Fibroblast of pulmonary artery (primary cell): ENCODE measurements at regions not wholly inside any gene's neighbourhood (a gene's known extent, or its start where the extent isn't known, plus 50 kb on each side); places are given as distances from the start of the nearest gene placed in this dataset.

Source experiments
- DNase-seq: peaks from one replicate; pipeline ENCODE4 v3.0.0-alpha.2; 2010; ENCODE audit warnings: low read depth
- H3K4me3 ChIP-seq: replicated peaks from 2 replicates; pipeline ENCODE4 v1.5.1; 2011; ENCODE audit warnings: low read depth, mild to moderate bottlenecking, control low read depth, low read length, moderate library complexity
- TF ChIP-seq, protein P1 (sequence below): IDR thresholded peaks from 2 replicates; pipeline ENCODE4 v1.5.1; 2011; ENCODE audit warnings: mild to moderate bottlenecking, control low read depth, low read length, inconsistent platforms; ENCODE audit errors: missing control alignments

DNA sequence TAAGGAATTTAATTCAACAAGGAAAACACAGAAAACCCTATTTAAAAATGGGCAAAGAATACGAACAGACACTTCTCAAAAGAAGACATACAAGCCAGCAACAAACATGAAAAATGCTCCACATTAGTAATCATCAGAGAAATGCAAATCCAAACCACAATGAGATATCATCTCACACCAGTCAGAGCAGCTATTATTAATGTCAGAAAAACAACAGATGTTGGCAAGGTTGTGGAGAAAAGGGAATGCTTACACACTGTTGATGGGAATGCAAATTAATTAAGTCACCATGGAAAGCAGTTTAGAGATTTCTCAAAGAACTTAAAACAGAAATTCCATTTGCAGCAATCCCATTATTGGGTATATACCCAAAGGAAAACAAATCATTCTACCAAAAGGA lies 55.2 kb downstream of the GCC1 start:
- TF ChIP-seq, protein P1, sequence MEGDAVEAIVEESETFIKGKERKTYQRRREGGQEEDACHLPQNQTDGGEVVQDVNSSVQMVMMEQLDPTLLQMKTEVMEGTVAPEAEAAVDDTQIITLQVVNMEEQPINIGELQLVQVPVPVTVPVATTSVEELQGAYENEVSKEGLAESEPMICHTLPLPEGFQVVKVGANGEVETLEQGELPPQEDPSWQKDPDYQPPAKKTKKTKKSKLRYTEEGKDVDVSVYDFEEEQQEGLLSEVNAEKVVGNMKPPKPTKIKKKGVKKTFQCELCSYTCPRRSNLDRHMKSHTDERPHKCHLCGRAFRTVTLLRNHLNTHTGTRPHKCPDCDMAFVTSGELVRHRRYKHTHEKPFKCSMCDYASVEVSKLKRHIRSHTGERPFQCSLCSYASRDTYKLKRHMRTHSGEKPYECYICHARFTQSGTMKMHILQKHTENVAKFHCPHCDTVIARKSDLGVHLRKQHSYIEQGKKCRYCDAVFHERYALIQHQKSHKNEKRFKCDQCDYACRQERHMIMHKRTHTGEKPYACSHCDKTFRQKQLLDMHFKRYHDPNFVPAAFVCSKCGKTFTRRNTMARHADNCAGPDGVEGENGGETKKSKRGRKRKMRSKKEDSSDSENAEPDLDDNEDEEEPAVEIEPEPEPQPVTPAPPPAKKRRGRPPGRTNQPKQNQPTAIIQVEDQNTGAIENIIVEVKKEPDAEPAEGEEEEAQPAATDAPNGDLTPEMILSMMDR = no peak
- DNase-seq = no peak
- no peak overlapping the region for H3K4me3 ChIP-seq

DNA sequence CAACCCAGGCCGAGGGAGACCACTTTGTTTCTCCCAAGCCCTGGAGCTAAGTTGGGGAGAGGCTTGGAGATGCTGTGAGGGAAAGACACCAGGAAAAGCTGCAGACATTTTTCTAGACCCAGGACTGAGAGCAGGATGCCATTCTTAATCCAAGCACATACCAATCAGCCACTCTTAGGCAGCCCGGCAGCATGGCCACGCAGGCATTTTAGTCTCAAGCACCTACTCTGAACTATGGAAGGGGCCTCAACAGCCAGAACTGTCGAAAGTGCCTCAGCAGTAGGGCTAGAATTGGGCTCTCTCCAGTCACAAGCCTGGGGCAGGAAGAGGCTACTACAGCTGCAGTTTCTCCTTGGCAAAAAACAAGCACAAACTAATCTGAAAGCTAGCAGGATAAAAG lies 57.8 kb downstream of the GCC1 start:
- DNase-seq = no peak
- H3K4me3 ChIP-seq = no peak overlapping the region
- TF ChIP-seq, protein P1 = no peak

DNA sequence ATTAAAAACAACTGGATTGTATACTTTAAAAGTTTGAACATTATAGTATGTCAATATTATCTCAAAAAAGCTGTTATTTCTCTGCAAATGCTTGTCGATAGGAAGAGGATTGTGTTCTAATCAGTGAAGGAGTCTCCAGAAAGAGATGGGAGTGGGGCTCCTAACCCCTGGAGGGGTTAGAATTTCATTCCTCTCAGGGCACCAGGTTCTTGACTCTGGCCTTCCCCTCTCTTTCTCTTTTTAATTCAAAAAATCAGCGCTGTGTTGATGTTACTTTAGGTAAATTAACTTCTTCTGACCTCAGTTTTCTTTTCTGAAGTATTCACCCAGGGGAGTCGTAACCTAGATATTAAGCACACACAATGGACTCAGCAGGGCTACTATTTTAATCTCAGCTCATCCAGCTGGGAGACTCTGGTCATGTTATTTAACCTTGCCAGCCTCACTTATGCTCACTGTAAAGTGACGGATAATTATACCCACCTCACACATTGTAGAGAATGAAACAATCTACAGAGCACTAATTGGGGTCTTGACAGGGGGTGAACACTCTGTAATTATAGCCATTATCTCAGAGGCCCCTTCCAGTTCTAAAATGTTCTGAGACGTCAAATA lies 59.4 kb downstream of the GCC1 start:
- no peak overlapping the region for H3K4me3 ChIP-seq
- DNase-seq = no peak
- TF ChIP-seq, protein P1 = no peak

DNA sequence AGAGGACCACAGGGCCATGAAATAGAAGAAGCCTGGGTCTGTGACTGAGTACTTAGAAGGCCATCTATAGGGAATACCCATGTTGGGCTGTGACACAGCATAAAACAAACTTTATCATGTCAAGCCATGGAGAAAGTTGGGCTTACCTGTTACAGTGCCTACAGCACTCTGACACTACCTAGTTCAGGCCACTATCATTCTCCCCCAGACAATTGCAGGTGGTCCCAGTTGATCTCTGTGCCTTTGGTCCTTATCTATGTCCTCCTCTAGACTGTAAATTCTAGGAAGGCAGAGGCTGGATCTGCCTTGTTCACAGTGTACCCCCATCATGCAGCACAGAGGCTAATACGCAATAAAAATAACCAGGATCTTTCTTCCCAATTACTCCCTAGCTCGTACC lies 69.1 kb downstream of the GCC1 start:
- TF ChIP-seq, protein P1 = no peak
- no peak overlapping the region for H3K4me3 ChIP-seq
- DNase-seq = no peak

DNA sequence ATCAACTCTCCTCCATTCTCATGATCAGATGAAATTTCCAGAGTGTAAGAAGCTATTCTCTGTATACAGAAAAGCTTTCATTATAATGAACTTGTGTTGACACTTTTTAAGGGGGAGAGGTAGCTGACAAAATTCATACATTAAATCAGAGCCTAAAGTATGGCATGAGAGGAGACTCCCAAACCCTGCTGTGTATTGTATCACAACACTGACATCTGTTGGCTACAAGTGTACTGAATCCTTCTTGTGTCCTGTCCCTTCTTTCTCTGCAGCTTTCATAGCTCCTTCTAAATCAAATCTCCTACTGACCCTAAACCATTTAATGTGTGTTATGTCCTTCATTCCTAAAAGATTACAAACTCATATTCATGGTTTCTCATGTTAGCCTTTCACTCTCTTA lies 70.9 kb downstream of the GCC1 start:
- DNase-seq = peak; percentile 65
- no peak overlapping the region for H3K4me3 ChIP-seq
- TF ChIP-seq, protein P1 = peak; percentile 47

DNA sequence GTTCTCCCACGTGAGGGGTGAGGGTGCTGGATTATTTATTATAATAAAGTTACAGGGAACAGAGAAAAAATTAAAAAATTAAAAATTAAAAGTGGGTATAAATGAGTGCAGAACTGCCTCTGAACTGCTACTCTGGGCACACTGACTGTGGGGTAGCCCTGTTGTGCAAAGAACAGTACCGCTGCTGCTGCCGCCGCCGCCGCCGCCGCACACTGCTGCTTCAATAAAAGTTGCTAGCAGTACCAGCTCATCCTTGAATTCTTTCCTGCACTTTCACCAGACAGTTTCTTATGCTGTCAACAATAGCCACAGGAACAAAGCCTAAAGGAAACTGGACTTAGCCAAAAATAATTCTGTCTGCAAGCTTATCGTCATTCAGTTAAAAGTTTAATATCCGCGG lies 72.1 kb downstream of the GCC1 start:
- no peak for DNase-seq
- no peak overlapping the region for H3K4me3 ChIP-seq

DNA sequence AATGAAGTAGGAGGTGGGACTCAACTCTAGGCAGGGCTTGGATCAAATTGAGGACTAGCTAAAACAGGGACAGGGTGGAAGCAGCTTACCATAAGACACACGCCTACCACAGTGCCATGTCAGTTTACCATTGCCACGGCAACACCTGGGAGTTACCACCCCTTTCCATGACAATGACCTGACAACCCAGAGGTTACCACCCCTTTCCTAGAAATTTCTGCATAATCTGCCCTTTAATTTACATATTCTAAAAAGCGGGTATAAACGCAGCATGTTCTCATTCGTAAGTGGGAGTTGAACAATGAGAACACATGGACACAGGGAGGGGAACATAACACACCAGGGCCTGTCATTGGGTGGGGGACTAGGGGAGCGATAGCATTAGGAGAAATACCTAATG lies 72.7 kb downstream of the GCC1 start:
- H3K4me3 ChIP-seq = no peak overlapping the region
- TF ChIP-seq, protein P1 = no peak

More for the DNA sequence above, 72.1 kb downstream of the GCC1 start:
- TF ChIP-seq, protein P1 = no peak

More for the DNA sequence above, 72.7 kb downstream of the GCC1 start:
- no peak for DNase-seq
